GM12875 (cell line): ENCODE measurements at regions not wholly inside any gene's neighbourhood (a gene's known extent, or its start where the extent isn't known, plus 50 kb on each side); places are given as distances from the start of the nearest gene placed in this dataset.
"Not testable (repeated sequence)": the region's sequence is repeated elsewhere in the genome, so short reads cannot be mapped to it uniquely, and the experiment has no call there.

Experiments
- H3K4me3 ChIP-seq: one replicate; pipeline ENCODE4 v1.5.1; 2011; ENCODE audit warnings: low read depth, low read length, control low read depth
- CTCF ChIP-seq: IDR thresholded peaks from 2 replicates; pipeline ENCODE4 v1.5.1; 2011; ENCODE audit warnings: low read depth, mild to moderate bottlenecking, control low read depth, inconsistent platforms, low read length, moderate library complexity, borderline replicate concordance; ENCODE audit not compliant: insufficient read depth

GRCh38 chr5:39689919-39690318 lies 265.1 kb upstream of the DAB2 start:
- H3K4me3 ChIP-seq, result no peak overlapping the region

GRCh38 chr5:39687924-39688323 lies 263.1 kb upstream of the DAB2 start:
- H3K4me3 ChIP-seq, result not testable (repeated sequence)

More at GRCh38 chr5:39689919-39690318, 265.1 kb upstream of the DAB2 start:
- TF ChIP-seq CTCF, result no peak

- no peak overlapping the region for H3K4me3 ChIP-seq
- no peak for TF ChIP-seq CTCF
Observed at GRCh38 chr5:39680213-39680612, 255.4 kb upstream of the DAB2 start.

- no peak overlapping the region for H3K4me3 ChIP-seq
- no peak for TF ChIP-seq CTCF
Observed at GRCh38 chr5:39678534-39678933, 253.8 kb upstream of the DAB2 start.

- no peak overlapping the region for H3K4me3 ChIP-seq
- no peak for TF ChIP-seq CTCF
Observed at GRCh38 chr5:39675676-39676075, 250.9 kb upstream of the DAB2 start.

- H3K4me3 ChIP-seq, result no peak overlapping the region
- no peak for TF ChIP-seq CTCF
Observed at GRCh38 chr5:39674209-39675082, 249.7 kb upstream of the DAB2 start.

GRCh38 chr5:39671561-39671961 lies 246.8 kb upstream of the DAB2 start:
- no peak overlapping the region for H3K4me3 ChIP-seq
- TF ChIP-seq CTCF, result no peak
